Liver (tissue), 7 donors: ENCODE measurements at regions not wholly inside any gene's neighbourhood (a gene's known extent, or its start where the extent isn't known, plus 50 kb on each side); places are given as distances from the start of the nearest gene placed in this dataset.

Source experiments
- DNase-seq: peaks from one replicate; pipeline ENCODE4 v3.0.0-alpha.2; 2017; ENCODE audit warnings: low spot score
- H3K27ac ChIP-seq, 2 donors: one replicate each; pipeline ENCODE4 v1.7.0; 2013; ENCODE audit warnings: inconsistent platforms in 2 of 2, low read length in 2 of 2, control low read depth in 1 of 2, low read depth in 1 of 2, mild to moderate bottlenecking in 1 of 2
- H3K27me3 ChIP-seq, 4 donors: one replicate each; pipeline versions ENCODE4 v1.6.1 to v1.7.0; 2013; ENCODE audit warnings: low read length in 3 of 4, inconsistent platforms in 1 of 4, mild to moderate bottlenecking in 1 of 4, moderate library complexity in 1 of 4; ENCODE audit not compliant: control insufficient read depth in 4 of 4, insufficient read depth in 4 of 4
- H3K36me3 ChIP-seq, 4 donors: one replicate each; pipeline versions ENCODE4 v1.6.1 to v1.7.0; 2013; ENCODE audit warnings: low read length in 3 of 4, mild to moderate bottlenecking in 3 of 4, low read depth in 1 of 4, moderate library complexity in 1 of 4; ENCODE audit not compliant: control insufficient read depth in 4 of 4, insufficient read depth in 3 of 4
- H3K4me1 ChIP-seq, 4 donors: one replicate each; pipeline versions ENCODE4 v1.6.1 to v1.7.0; 2013; ENCODE audit warnings: low read length in 3 of 4, mild to moderate bottlenecking in 3 of 4, moderate library complexity in 1 of 4; ENCODE audit not compliant: control insufficient read depth in 4 of 4, insufficient read depth in 4 of 4
- H3K4me3 ChIP-seq, 3 donors: one replicate each; pipeline versions ENCODE4 v1.6.1 to v1.7.0; 2013; ENCODE audit warnings: low read length in 3 of 3, control low read depth in 1 of 3, low read depth in 1 of 3, mild to moderate bottlenecking in 1 of 3
- H3K9ac ChIP-seq, 2 donors: one replicate each; pipeline ENCODE4 v1.7.0; 2013; ENCODE audit warnings: low read length in 2 of 2, mild to moderate bottlenecking in 2 of 2, moderate library complexity in 2 of 2, control low read depth in 1 of 2, low read depth in 1 of 2
- H3K9me3 ChIP-seq, 4 donors: one replicate each; pipeline versions ENCODE4 v1.6.1 to v1.7.0; 2013; ENCODE audit warnings: low read length in 3 of 4; ENCODE audit not compliant: control insufficient read depth in 4 of 4
- EGR1 ChIP-seq, 2 donors: IDR thresholded peaks; 2 replicates each; pipeline ENCODE4 v1.6.1; 2016 to 2018; ENCODE audit warnings: antibody characterized with exemption in 2 of 2, low read depth in 2 of 2
- FOXA1 ChIP-seq: IDR thresholded peaks from 2 replicates; pipeline ENCODE4 v1.6.1; 2016; ENCODE audit warnings: antibody characterized with exemption
- FOXA2 ChIP-seq: IDR thresholded peaks from 2 replicates; pipeline ENCODE4 v1.6.1; 2016; ENCODE audit warnings: antibody characterized with exemption
- GABPA ChIP-seq, 2 donors: IDR thresholded peaks in 1 of 2; conservative IDR thresholded peaks in 1 of 2; 2 replicates each; pipeline ENCODE4 v1.6.1; 2016; ENCODE audit warnings: antibody characterized with exemption in 2 of 2, mild to moderate bottlenecking in 1 of 2, moderate library complexity in 1 of 2
- HNF4A ChIP-seq, 2 donors: conservative IDR thresholded peaks; 2 replicates each; pipeline ENCODE4 v1.6.1; 2016; ENCODE audit warnings: antibody characterized with exemption in 2 of 2, mild to moderate bottlenecking in 2 of 2
- HNF4G ChIP-seq: IDR thresholded peaks from 2 replicates; pipeline ENCODE4 v1.6.1; 2016; ENCODE audit warnings: antibody characterized with exemption
- NR2F2 ChIP-seq: IDR thresholded peaks from 2 replicates; pipeline ENCODE4 v1.6.1; 2016; ENCODE audit warnings: antibody characterized with exemption
- RAD21 ChIP-seq, 2 donors: IDR thresholded peaks; 2 replicates each; pipeline ENCODE4 v1.6.1; 2016; ENCODE audit warnings: antibody characterized with exemption in 2 of 2, mild to moderate bottlenecking in 2 of 2
- REST ChIP-seq: IDR thresholded peaks from 2 replicates; pipeline ENCODE4 v1.6.1; 2016; ENCODE audit warnings: antibody characterized with exemption, mild to moderate bottlenecking
- RXRA ChIP-seq, 2 donors: IDR thresholded peaks; 2 replicates each; pipeline ENCODE4 v1.6.1; 2017 to 2018; ENCODE audit warnings: antibody characterized with exemption in 2 of 2, mild to moderate bottlenecking in 1 of 2
- SP1 ChIP-seq: IDR thresholded peaks from 2 replicates; pipeline ENCODE4 v1.6.1; 2018; ENCODE audit warnings: antibody characterized with exemption, mild to moderate bottlenecking
- TAF1 ChIP-seq: conservative IDR thresholded peaks from 2 replicates; pipeline ENCODE4 v1.6.1; 2016; ENCODE audit warnings: antibody characterized with exemption, mild to moderate bottlenecking
- YY1 ChIP-seq: IDR thresholded peaks from 2 replicates; pipeline ENCODE4 v1.6.1; 2016; ENCODE audit warnings: antibody characterized with exemption, mild to moderate bottlenecking
- ZBTB33 ChIP-seq: IDR thresholded peaks from 2 replicates; pipeline ENCODE4 v1.6.1; 2016; ENCODE audit warnings: antibody characterized with exemption
- WGBS: extraction: QIAGEN DNeasy Blood & Tissue Kit; methylation state at CpG from one replicate; pipeline ENCODE4 v1.1.7; 2013; 5-methylcytosine and 5-hydroxymethylcytosine counted together
- TF ChIP-seq, protein P1 (sequence below): IDR thresholded peaks from 2 replicates; pipeline ENCODE4 v1.6.1; 2016; ENCODE audit warnings: antibody characterized with exemption
- TF ChIP-seq, protein P2 (sequence below): IDR thresholded peaks from 2 replicates; pipeline ENCODE4 v1.6.1; 2016; ENCODE audit warnings: antibody characterized with exemption
- donor health status: healthy.
- donor health status: healthy.
- donor health status: healthy.
- donor health status: healthy.

- Histone ChIP-seq H3K4me3 (no peak overlapping the region), H3K4me1 (no peaks in the 10 kb centered on the region), H3K36me3 (no peaks in the 10 kb centered on the region), H3K9me3 (no peaks in the 10 kb centered on the region), H3K9ac (no peak overlapping the region), H3K27ac (no peak overlapping the region), H3K27me3 (no peaks in the 10 kb centered on the region)
- WGBS: 88% methylated on average over 3 of the region's 3 CpGs
- DNase-seq: no peak
- TF ChIP-seq TAF1 (no peak), SP1 (no peak), YY1 (no peak), EGR1 (IDR thresholded peaks at IDR 0.05; ENCODE audit: low read depth in 2 of 2) (no peak), HNF4G (no peak), GABPA (IDR thresholded peaks at IDR 0.05 in 1 of 2, conservative IDR thresholded peaks at IDR 0.05 in 1 of 2) (no peak), FOXA2 (no peak), NR2F2 (no peak), REST (no peak), RAD21 (IDR thresholded peaks at IDR 0.05) (no peak)
Observed at GRCh38 chr5:52388349-52388748, 399.4 kb upstream of the ITGA1 start.

DNA sequence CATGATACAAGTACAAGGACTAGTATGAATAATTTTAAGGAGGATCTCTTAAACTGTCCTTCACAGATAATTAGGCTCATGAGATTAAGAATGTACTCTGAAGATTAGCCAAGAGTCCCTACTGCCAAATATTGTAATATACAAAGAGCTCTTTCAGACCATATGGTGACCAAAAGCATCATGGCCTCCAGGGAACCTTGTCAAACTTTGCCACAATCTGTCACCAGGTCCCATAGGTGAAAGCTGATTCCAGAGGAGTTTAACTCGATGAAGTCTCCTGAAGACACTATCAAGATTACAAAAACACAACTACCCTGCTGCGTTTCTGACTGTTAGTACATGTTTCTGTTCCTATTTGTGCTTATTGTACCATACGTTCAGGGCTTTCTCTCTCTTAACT, 395.4 kb upstream of the ITGA1 start:
- DNase-seq: no peak
- Histone ChIP-seq H3K36me3 (no peaks in the 10 kb centered on the region), H3K27me3 (no peaks in the 10 kb centered on the region), H3K4me3 (no peak overlapping the region), H3K4me1 (no peaks in the 10 kb centered on the region), H3K9ac (no peak overlapping the region), H3K9me3 (peaks cover 0 to under 1% (median 0%) of the 10 kb centered on the region in 4 donors), H3K27ac (no peak overlapping the region)
- WGBS: 64% methylated on average over 3 of the region's 3 CpGs
- TF ChIP-seq RAD21 (IDR thresholded peaks at IDR 0.05) (no peak), SP1 (no peak), FOXA1 (no peak), REST (no peak), HNF4A (conservative IDR thresholded peaks at IDR 0.05) (no peak), FOXA2 (no peak), GABPA (IDR thresholded peaks at IDR 0.05 in 1 of 2, conservative IDR thresholded peaks at IDR 0.05 in 1 of 2) (no peak), YY1 (no peak), EGR1 (IDR thresholded peaks at IDR 0.05; ENCODE audit: low read depth in 2 of 2) (no peak), ZBTB33 (no peak), HNF4G (no peak), NR2F2 (no peak), RXRA (IDR thresholded peaks at IDR 0.05) (no peak)
- TF ChIP-seq, protein P1, sequence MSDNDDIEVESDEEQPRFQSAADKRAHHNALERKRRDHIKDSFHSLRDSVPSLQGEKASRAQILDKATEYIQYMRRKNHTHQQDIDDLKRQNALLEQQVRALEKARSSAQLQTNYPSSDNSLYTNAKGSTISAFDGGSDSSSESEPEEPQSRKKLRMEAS: no peak
- TF ChIP-seq, protein P2, sequence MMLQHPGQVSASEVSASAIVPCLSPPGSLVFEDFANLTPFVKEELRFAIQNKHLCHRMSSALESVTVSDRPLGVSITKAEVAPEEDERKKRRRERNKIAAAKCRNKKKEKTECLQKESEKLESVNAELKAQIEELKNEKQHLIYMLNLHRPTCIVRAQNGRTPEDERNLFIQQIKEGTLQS: no peak
